K562 (cell line): ENCODE measurements at regions not wholly inside any gene's neighbourhood (a gene's known extent, or its start where the extent isn't known, plus 50 kb on each side); places are given as distances from the start of the nearest gene placed in this dataset.

Experiments used
- ATAC-seq: fragments of 200-7000 bp; cut with Tn5 transposase; 3 replicates; pipeline ENCODE4 v1.9.1; 2020; ENCODE audit warnings: moderate library complexity
- BruUV-seq: library from RNA; stranded (reverse); fragments of 400-500 nt; replicated peaks from 2 replicates; lab custom pipeline; 2021; lab: Mats Ljungman, UMichigan
- CTCF ChIA-PET: fragments of 300-600 bp; formaldehyde crosslinking; extraction: SDS; loops from one replicate; lab custom pipeline; 2021; ENCODE audit warnings: low intra/inter-chr PET ratio; lab: Yijun Ruan, JAX
- POLR2A ChIA-PET: fragments of 300-600, 350-650 bp; sonication (Branson Sonifier 250); formaldehyde crosslinking; extraction: SDS; loops from one replicate; lab custom pipeline; 2021; ENCODE audit warnings: antibody characterized with exemption, inconsistent platforms; lab: Yijun Ruan, JAX
- DNase-seq, 4 experiments: peaks; one replicate each; pipeline versions ENCODE4 v3.0.0 to v3.0.0-alpha.2; 2011 to 2018; ENCODE audit warnings: low spot score in 3 of 4, mixed read lengths in 3 of 4; ENCODE audit errors: extremely low read depth in 1 of 4
- FAIRE-seq: peaks from 2 replicates; lab custom pipeline; 2011; peaks lifted over from hg19 to GRCh38; lab: Jason Lieb, UNC
- H2AFZ ChIP-seq: 2 replicates; pipeline ENCODE4 v1.6.0; 2011; ENCODE audit warnings: low read depth, low read length, control low read depth, inconsistent platforms
- H3K27ac ChIP-seq: fragments of 200-600 bp; 3 replicates; pipeline ENCODE4 v1.8.0; 2011; ENCODE audit warnings: low read depth, mild to moderate bottlenecking, control low read depth, inconsistent platforms, low read length, moderate library complexity, mixed read lengths; ENCODE audit errors: extremely low read depth
- H3K27me3 ChIP-seq, 2 experiments: fragments of 300-600 bp in 1 of 2; 2 replicates in 1 of 2; 3 replicates in 1 of 2; pipeline versions ENCODE4 v1.6.0 to v1.8.0; 2011; ENCODE audit warnings: inconsistent platforms in 2 of 2, low read length in 2 of 2, mild to moderate bottlenecking in 1 of 2, mixed read lengths in 1 of 2, moderate library complexity in 1 of 2; ENCODE audit not compliant: control insufficient read depth in 2 of 2, insufficient read depth in 2 of 2
- H3K36me3 ChIP-seq: fragments of 300-600 bp; 3 replicates; pipeline ENCODE4 v1.8.0; 2011; ENCODE audit warnings: mild to moderate bottlenecking, low read length, inconsistent platforms; ENCODE audit not compliant: control insufficient read depth, insufficient read depth
- H3K4me1 ChIP-seq, 2 experiments: fragments of 200-600 bp in 1 of 2; replicated peaks in 1 of 2; 2 replicates in 1 of 2; 3 replicates in 1 of 2; pipeline versions ENCODE4 v1.5.1 to v1.8.0; 2011; ENCODE audit warnings: inconsistent platforms in 2 of 2, low read length in 2 of 2, mild to moderate bottlenecking in 1 of 2, mixed read lengths in 1 of 2, moderate library complexity in 1 of 2; ENCODE audit not compliant: control insufficient read depth in 2 of 2, insufficient read depth in 2 of 2
- H3K4me2 ChIP-seq: 2 replicates; pipeline ENCODE4 v1.6.1; 2011; ENCODE audit warnings: low read length, control low read depth, inconsistent platforms, mixed read lengths; ENCODE audit not compliant: insufficient read depth
- H3K4me3 ChIP-seq: fragments of 200-600 bp; sonication (generic), shearing (Covaris generic); 2 replicates; pipeline ENCODE4 v1.5.1; 2016; ENCODE audit warnings: control low read depth, inconsistent platforms
- H3K79me2 ChIP-seq: fragments of 200-600 bp; 3 replicates; pipeline ENCODE4 v1.8.0; 2011; ENCODE audit warnings: low read length, inconsistent platforms; ENCODE audit not compliant: control insufficient read depth, insufficient read depth
- H3K9ac ChIP-seq, 2 experiments: 2 replicates each; pipeline versions ENCODE4 v1.6.0 to v1.6.1; 2011; ENCODE audit warnings: low read depth in 2 of 2, low read length in 2 of 2, control low read depth in 1 of 2, inconsistent platforms in 1 of 2, mild to moderate bottlenecking in 1 of 2, mixed read lengths in 1 of 2; ENCODE audit not compliant: insufficient read depth in 1 of 2
- H3K9me1 ChIP-seq: one replicate; pipeline ENCODE4 v1.6.0; 2011; ENCODE audit warnings: inconsistent platforms, mild to moderate bottlenecking, low read length, moderate library complexity; ENCODE audit not compliant: control insufficient read depth, insufficient read depth
- H3K9me3 ChIP-seq: replicated peaks from 2 replicates; pipeline ENCODE4 v1.5.1; 2011; ENCODE audit warnings: low read depth, low read length, inconsistent platforms; ENCODE audit not compliant: control insufficient read depth, insufficient read depth
- H4K20me1 ChIP-seq: replicated peaks from 2 replicates; pipeline ENCODE4 v1.6.1; 2011; ENCODE audit warnings: low read length, inconsistent platforms, mixed read lengths; ENCODE audit not compliant: control insufficient read depth, insufficient read depth
- MCM5 ChIP-seq: fragments of 450-650 bp; IDR thresholded peaks from 2 replicates; pipeline ENCODE4 v1.6.1; 2016; ENCODE audit warnings: low read depth
- TARDBP ChIP-seq: fragments of 450-650 bp; IDR thresholded peaks from 2 replicates; pipeline ENCODE4 v1.6.1; 2016
- TEAD1 ChIP-seq, 2 experiments: fragments of 450-650 bp in 1 of 2; sonication (generic) in 1 of 2; formaldehyde crosslinking; IDR thresholded peaks; 2 replicates each; pipeline versions ENCODE4 v1.4.0 to v1.8.0; 2020 to 2022; ENCODE audit warnings: mild to moderate bottlenecking in 2 of 2, missing genetic modification reagents in 1 of 2
- XRCC5 ChIP-seq: fragments of 200-400 bp; formaldehyde crosslinking; IDR thresholded peaks from 2 replicates; pipeline ENCODE4 v1.6.1; 2017; ENCODE audit warnings: low read depth, mild to moderate bottlenecking, low read length
- ZEB2 ChIP-seq: fragments of 450-650 bp; IDR thresholded peaks from 2 replicates; pipeline ENCODE4 v1.6.1; 2016
- WGBS: fragments of 100-300 bp; shearing (Covaris generic); methylation state at CpG from one replicate; pipeline ENCODE4 v1.1.6; 2016; ENCODE audit warnings: low coverage, mixed read lengths; ENCODE audit not compliant: insufficient coverage; ENCODE audit errors: missing lambda C conversion rate; 5-methylcytosine and 5-hydroxymethylcytosine counted together
- in situ Hi-C: fragments of 300-500 bp; cut with MboI; formaldehyde crosslinking; loops from 4 replicates; pipeline ENCODE4 v1.15.0; 2018; ENCODE audit warnings: inconsistent platforms, mixed read lengths
- intact Hi-C: fragments of 100-400 bp; cut with micrococcal nuclease; formaldehyde crosslinking; loops from 2 replicates; pipeline ENCODE4 v1.14.2; 2022
- TF ChIP-seq, protein P1 (sequence below): fragments of 250-450 bp; sonication (Bioruptor Pico); IDR thresholded peaks from 2 replicates; pipeline ENCODE4 v1.4.0; 2020
- TF ChIP-seq, protein P2 (sequence below): fragments of 450-650 bp; IDR thresholded peaks from 2 replicates; pipeline ENCODE4 v1.6.1; 2016; ENCODE audit warnings: mild to moderate bottlenecking, moderate library complexity

DNA sequence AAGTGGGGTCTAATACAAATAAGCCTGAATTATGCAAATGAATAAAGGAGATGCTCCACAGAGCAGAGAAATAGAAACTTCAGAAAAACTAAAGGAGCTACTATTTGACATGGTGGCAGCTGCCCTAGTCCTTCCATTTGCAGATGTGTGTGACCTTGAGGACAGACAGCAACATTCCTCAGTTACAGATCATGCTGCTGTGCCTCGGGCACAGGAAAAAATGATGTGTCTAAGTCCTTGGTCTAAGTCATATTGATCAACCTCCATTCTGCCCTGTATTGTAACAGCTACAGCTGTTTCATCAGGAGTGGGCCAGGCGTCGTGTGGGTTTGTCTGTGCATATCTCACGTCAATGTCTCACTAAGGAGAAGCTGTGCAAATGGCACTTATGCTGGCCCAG, 710.4 kb downstream of the TNS3 start:
- Histone ChIP-seq H2AFZ (no peak overlapping the region), H3K27ac (no peak overlapping the region), H3K4me2 (no peak overlapping the region), H3K27me3 (no peaks in the 10 kb centered on the region), H3K4me1 (no peaks in the 10 kb centered on the region), H3K9me1 (no peaks in the 10 kb centered on the region), H3K79me2 (no peaks in the 10 kb centered on the region), H3K4me3 (no peak overlapping the region), H4K20me1 (no peaks in the 10 kb centered on the region), H3K9me3 (no peaks in the 10 kb centered on the region), H3K36me3 (no peaks in the 10 kb centered on the region), H3K9ac (no peak overlapping the region)
- DNase-seq (no peak), FAIRE-seq (no peak), ATAC-seq (no peak)
- BruUV-seq: no TSS peak
- CTCF ChIA-PET: no interaction called here
- in situ Hi-C loops: no loop called here
- WGBS: 0% methylated on average over 4 of the region's 4 CpGs
- intact Hi-C loops: no loop called here
- POLR2A ChIA-PET: interaction anchor here (0.6 kb wide), 1 partner anchor 202 kb away, joined by 3 read pairs; no protein-coding TSS in a partner anchor
- TF ChIP-seq, protein P1, sequence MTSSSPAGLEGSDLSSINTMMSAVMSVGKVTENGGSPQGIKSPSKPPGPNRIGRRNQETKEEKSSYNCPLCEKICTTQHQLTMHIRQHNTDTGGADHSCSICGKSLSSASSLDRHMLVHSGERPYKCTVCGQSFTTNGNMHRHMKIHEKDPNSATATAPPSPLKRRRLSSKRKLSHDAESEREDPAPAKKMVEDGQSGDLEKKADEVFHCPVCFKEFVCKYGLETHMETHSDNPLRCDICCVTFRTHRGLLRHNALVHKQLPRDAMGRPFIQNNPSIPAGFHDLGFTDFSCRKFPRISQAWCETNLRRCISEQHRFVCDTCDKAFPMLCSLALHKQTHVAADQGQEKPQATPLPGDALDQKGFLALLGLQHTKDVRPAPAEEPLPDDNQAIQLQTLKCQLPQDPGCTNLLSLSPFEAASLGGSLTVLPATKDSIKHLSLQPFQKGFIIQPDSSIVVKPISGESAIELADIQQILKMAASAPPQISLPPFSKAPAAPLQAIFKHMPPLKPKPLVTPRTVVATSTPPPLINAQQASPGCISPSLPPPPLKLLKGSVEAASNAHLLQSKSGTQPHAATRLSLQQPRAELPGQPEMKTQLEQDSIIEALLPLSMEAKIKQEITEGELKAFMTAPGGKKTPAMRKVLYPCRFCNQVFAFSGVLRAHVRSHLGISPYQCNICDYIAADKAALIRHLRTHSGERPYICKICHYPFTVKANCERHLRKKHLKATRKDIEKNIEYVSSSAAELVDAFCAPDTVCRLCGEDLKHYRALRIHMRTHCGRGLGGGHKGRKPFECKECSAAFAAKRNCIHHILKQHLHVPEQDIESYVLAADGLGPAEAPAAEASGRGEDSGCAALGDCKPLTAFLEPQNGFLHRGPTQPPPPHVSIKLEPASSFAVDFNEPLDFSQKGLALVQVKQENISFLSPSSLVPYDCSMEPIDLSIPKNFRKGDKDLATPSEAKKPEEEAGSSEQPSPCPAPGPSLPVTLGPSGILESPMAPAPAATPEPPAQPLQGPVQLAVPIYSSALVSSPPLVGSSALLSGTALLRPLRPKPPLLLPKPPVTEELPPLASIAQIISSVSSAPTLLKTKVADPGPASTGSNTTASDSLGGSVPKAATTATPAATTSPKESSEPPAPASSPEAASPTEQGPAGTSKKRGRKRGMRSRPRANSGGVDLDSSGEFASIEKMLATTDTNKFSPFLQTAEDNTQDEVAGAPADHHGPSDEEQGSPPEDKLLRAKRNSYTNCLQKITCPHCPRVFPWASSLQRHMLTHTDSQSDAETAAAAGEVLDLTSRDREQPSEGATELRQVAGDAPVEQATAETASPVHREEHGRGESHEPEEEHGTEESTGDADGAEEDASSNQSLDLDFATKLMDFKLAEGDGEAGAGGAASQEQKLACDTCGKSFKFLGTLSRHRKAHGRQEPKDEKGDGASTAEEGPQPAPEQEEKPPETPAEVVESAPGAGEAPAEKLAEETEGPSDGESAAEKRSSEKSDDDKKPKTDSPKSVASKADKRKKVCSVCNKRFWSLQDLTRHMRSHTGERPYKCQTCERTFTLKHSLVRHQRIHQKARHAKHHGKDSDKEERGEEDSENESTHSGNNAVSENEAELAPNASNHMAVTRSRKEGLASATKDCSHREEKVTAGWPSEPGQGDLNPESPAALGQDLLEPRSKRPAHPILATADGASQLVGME (CRISPR knock-in tag): no peak
- TF ChIP-seq MCM5: no peak
- TF ChIP-seq TARDBP: no peak
- TF ChIP-seq ZEB2: no peak
- TF ChIP-seq, protein P2, sequence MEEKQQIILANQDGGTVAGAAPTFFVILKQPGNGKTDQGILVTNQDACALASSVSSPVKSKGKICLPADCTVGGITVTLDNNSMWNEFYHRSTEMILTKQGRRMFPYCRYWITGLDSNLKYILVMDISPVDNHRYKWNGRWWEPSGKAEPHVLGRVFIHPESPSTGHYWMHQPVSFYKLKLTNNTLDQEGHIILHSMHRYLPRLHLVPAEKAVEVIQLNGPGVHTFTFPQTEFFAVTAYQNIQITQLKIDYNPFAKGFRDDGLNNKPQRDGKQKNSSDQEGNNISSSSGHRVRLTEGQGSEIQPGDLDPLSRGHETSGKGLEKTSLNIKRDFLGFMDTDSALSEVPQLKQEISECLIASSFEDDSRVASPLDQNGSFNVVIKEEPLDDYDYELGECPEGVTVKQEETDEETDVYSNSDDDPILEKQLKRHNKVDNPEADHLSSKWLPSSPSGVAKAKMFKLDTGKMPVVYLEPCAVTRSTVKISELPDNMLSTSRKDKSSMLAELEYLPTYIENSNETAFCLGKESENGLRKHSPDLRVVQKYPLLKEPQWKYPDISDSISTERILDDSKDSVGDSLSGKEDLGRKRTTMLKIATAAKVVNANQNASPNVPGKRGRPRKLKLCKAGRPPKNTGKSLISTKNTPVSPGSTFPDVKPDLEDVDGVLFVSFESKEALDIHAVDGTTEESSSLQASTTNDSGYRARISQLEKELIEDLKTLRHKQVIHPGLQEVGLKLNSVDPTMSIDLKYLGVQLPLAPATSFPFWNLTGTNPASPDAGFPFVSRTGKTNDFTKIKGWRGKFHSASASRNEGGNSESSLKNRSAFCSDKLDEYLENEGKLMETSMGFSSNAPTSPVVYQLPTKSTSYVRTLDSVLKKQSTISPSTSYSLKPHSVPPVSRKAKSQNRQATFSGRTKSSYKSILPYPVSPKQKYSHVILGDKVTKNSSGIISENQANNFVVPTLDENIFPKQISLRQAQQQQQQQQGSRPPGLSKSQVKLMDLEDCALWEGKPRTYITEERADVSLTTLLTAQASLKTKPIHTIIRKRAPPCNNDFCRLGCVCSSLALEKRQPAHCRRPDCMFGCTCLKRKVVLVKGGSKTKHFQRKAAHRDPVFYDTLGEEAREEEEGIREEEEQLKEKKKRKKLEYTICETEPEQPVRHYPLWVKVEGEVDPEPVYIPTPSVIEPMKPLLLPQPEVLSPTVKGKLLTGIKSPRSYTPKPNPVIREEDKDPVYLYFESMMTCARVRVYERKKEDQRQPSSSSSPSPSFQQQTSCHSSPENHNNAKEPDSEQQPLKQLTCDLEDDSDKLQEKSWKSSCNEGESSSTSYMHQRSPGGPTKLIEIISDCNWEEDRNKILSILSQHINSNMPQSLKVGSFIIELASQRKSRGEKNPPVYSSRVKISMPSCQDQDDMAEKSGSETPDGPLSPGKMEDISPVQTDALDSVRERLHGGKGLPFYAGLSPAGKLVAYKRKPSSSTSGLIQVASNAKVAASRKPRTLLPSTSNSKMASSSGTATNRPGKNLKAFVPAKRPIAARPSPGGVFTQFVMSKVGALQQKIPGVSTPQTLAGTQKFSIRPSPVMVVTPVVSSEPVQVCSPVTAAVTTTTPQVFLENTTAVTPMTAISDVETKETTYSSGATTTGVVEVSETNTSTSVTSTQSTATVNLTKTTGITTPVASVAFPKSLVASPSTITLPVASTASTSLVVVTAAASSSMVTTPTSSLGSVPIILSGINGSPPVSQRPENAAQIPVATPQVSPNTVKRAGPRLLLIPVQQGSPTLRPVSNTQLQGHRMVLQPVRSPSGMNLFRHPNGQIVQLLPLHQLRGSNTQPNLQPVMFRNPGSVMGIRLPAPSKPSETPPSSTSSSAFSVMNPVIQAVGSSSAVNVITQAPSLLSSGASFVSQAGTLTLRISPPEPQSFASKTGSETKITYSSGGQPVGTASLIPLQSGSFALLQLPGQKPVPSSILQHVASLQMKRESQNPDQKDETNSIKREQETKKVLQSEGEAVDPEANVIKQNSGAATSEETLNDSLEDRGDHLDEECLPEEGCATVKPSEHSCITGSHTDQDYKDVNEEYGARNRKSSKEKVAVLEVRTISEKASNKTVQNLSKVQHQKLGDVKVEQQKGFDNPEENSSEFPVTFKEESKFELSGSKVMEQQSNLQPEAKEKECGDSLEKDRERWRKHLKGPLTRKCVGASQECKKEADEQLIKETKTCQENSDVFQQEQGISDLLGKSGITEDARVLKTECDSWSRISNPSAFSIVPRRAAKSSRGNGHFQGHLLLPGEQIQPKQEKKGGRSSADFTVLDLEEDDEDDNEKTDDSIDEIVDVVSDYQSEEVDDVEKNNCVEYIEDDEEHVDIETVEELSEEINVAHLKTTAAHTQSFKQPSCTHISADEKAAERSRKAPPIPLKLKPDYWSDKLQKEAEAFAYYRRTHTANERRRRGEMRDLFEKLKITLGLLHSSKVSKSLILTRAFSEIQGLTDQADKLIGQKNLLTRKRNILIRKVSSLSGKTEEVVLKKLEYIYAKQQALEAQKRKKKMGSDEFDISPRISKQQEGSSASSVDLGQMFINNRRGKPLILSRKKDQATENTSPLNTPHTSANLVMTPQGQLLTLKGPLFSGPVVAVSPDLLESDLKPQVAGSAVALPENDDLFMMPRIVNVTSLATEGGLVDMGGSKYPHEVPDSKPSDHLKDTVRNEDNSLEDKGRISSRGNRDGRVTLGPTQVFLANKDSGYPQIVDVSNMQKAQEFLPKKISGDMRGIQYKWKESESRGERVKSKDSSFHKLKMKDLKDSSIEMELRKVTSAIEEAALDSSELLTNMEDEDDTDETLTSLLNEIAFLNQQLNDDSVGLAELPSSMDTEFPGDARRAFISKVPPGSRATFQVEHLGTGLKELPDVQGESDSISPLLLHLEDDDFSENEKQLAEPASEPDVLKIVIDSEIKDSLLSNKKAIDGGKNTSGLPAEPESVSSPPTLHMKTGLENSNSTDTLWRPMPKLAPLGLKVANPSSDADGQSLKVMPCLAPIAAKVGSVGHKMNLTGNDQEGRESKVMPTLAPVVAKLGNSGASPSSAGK: no peak
- TF ChIP-seq TEAD1 (CRISPR knock-in tag; IDR thresholded peaks at IDR 0.05): no peak
- no peak for TF ChIP-seq XRCC5
